ENCODE measurements at regions not wholly inside any gene's neighbourhood (a gene's known extent, or its start where the extent isn't known, plus 50 kb on each side); places are given as distances from the start of the nearest gene placed in this dataset.

DNA sequence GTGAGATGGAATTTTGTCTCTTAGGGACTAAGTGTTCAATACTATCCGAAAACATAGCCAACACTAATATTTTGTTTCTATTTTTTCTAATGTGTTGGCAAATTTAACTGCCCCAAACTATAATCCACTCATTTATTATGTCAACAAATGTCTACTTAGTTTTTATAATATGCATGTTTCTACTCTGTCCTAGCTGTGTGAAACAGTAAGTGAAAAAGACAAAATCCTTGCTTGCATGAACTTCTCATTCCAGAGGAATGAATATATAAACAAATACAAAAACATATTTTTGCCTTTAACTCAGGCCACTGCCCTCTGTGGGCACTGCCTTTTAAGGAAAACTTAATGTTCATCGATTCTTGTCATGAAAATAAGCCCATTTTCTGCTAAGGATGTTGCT lies 1275.4 kb upstream of the CDH18 start:
- DNase-seq (ENCODE audit: low read depth) = no peak
- TF ChIP-seq, protein P1, sequence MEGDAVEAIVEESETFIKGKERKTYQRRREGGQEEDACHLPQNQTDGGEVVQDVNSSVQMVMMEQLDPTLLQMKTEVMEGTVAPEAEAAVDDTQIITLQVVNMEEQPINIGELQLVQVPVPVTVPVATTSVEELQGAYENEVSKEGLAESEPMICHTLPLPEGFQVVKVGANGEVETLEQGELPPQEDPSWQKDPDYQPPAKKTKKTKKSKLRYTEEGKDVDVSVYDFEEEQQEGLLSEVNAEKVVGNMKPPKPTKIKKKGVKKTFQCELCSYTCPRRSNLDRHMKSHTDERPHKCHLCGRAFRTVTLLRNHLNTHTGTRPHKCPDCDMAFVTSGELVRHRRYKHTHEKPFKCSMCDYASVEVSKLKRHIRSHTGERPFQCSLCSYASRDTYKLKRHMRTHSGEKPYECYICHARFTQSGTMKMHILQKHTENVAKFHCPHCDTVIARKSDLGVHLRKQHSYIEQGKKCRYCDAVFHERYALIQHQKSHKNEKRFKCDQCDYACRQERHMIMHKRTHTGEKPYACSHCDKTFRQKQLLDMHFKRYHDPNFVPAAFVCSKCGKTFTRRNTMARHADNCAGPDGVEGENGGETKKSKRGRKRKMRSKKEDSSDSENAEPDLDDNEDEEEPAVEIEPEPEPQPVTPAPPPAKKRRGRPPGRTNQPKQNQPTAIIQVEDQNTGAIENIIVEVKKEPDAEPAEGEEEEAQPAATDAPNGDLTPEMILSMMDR (IDR thresholded peaks at IDR 0.05; ENCODE audit: control insufficient read depth, insufficient read depth, low read depth, low read length, missing control alignments) = no peak
- H3K4me3 ChIP-seq (ENCODE audit: control insufficient read depth, low read depth, low read length) = no peak overlapping the region

DNA sequence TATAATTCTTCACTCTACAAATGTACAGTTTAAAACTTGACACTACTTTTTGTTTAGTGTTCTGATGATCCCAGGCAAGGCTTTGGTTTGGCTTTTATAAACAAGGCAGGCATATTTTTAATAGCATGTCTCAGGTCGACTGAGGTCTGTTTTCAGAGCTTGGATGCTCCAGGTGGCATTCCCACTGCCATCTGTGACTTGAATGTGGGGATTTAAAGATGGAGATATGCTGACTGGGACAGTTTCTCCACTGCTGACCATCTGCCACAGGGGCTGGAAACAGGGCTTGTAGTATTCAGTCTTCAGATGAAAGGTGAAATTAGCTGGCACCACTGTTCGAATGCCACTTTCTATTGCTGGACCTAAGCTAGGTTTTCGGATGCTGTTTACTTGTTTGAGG lies 1266.2 kb upstream of the CDH18 start:
- DNase-seq (ENCODE audit: low read depth) = no peak
- H3K4me3 ChIP-seq (ENCODE audit: control insufficient read depth, low read depth, low read length) = no peak overlapping the region
- TF ChIP-seq, protein P1 (IDR thresholded peaks at IDR 0.05; ENCODE audit: control insufficient read depth, insufficient read depth, low read depth, low read length, missing control alignments) = no peak

DNA sequence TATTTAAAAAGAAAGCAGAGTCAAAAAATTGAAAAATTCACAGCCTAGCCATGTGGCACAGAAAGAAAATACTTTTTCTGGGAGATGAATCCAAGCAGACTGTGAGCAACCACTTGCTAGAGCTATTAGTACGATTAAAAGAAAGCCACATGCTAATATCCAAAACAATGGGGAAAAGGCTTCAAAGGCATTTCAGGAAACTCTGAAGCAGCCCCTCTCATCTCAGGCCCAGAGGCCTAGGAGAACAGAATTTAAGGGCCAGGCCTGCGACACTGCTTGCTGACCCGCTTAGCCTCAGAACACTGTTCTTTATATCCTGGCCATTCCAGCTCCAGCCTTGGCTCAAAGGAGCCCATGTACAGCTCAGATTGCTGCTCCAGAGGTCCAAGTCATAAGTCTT lies 1257.0 kb upstream of the CDH18 start:
- no peak overlapping the region for H3K4me3 ChIP-seq (ENCODE audit: control insufficient read depth, low read depth, low read length)
- TF ChIP-seq, protein P1 (IDR thresholded peaks at IDR 0.05; ENCODE audit: control insufficient read depth, insufficient read depth, low read depth, low read length, missing control alignments) = no peak
- DNase-seq (ENCODE audit: low read depth) = no peak

DNA sequence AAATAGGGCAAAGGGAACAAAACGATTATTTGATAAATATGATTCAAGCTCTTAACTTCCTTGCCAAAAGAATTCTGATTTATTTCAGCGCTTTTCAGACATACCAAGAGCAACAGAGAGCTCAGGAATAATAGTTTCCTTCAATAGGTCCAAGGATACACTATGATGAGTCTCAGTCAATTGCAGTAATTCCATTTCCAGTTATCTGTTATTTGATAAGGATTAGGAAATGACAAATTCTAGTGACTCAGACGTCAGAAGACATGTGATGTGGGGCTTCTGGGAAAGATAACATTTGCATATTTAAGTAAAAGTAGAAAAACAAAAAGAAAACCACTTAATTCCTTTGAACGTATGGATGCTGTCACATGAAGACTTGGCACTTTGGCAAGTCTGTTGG lies 1250.8 kb upstream of the CDH18 start:
- no peak for DNase-seq (ENCODE audit: low read depth)
- TF ChIP-seq, protein P1 (IDR thresholded peaks at IDR 0.05; ENCODE audit: control insufficient read depth, insufficient read depth, low read depth, low read length, missing control alignments) = no peak
- H3K4me3 ChIP-seq (ENCODE audit: control insufficient read depth, low read depth, low read length) = no peak overlapping the region

DNA sequence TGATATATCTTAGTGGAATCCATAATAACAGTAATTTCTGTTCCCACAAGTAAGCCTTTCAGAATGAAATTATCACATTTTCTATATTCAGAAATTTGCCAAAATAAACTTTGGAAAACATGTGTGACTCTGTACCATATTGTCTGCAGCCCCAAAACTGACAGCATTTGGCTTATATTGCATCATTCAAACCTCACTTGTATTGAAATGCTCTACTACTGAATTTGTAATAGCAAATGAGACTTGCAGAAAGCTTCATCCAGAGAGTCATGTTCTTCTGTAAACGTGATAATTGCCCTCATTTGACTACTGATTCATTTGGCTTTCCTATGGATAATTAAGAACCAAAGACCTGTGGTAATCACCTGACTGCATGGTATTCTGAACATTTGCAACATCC lies 1249.5 kb upstream of the CDH18 start:
- H3K4me3 ChIP-seq (ENCODE audit: control insufficient read depth, low read depth, low read length) = no peak overlapping the region
- TF ChIP-seq, protein P1 (IDR thresholded peaks at IDR 0.05; ENCODE audit: control insufficient read depth, insufficient read depth, low read depth, low read length, missing control alignments) = no peak
- DNase-seq (ENCODE audit: low read depth) = no peak

DNA sequence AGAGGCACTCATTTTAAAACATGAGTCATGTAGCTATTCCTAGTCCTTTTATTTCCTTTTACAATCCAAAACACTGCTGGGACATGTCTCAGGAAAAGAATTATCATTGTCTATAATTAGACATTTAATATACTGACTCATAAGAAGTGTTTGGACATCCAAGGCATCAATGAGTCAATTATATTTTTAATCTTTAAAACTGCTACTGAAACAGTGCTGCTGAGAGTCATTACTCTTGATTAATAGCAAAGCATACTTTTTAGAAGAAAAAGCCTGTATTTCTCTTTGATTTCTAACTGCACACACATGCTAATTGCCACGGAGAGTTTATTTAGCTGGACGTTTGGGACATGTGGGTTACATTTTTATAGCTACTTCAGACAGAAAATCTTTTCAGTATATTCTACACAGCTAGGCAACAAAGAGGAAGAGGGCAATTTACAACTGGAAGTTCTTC lies 1249.0 kb upstream of the CDH18 start:
- no peak overlapping the region for H3K4me3 ChIP-seq (ENCODE audit: control insufficient read depth, low read depth, low read length)
- TF ChIP-seq, protein P1 (IDR thresholded peaks at IDR 0.05; ENCODE audit: control insufficient read depth, insufficient read depth, low read depth, low read length, missing control alignments) = no peak
- DNase-seq (ENCODE audit: low read depth) = no peak

DNA sequence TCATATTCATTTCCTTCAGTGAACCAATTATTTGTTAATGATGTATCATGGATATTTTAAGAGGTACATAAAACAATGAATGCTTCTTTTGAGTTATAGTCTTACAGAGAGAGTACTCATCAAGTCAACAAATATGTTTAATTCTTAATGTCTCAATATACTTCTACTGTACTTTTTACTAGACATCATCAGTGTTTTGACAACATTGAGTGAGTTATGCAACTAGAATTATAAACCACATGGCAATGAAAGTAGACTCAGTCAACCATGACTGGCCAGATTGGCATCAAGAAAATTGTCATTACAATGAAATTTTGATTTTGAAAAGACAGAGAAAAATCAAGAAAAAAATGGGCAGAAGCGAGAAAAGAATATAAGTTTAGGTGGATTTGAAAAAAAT lies 1248.1 kb upstream of the CDH18 start:
- TF ChIP-seq, protein P1 (IDR thresholded peaks at IDR 0.05; ENCODE audit: control insufficient read depth, insufficient read depth, low read depth, low read length, missing control alignments) = no peak
- no peak overlapping the region for H3K4me3 ChIP-seq (ENCODE audit: control insufficient read depth, low read depth, low read length)
- DNase-seq (ENCODE audit: low read depth) = no peak
